OCI-LY7 (cell line): ENCODE measurements at regions not wholly inside any gene's neighbourhood (a gene's known extent, or its start where the extent isn't known, plus 50 kb on each side); places are given as distances from the start of the nearest gene placed in this dataset.

ENCODE experiments used
- BruUV-seq: library from RNA; stranded (reverse); fragments of 400-500 nt; replicated peaks from 2 replicates; lab custom pipeline; 2021; lab: Mats Ljungman, UMichigan
- CTCF ChIA-PET: fragments of 300-600 bp; sonication (Branson Sonifier 250); formaldehyde crosslinking; loops from one replicate; lab custom pipeline; 2022; ENCODE audit warnings: antibody characterized with exemption; ENCODE audit not compliant: unreplicated experiment; lab: Charles Lee
- POLR2A ChIA-PET: fragments of 300-600 bp; sonication (Branson Sonifier 250); formaldehyde crosslinking; loops from one replicate; lab custom pipeline; 2022; ENCODE audit warnings: antibody characterized with exemption; lab: Charles Lee
- DNase-seq: peaks from one replicate; pipeline ENCODE4 v3.0.0-alpha.2; 2015; ENCODE audit warnings: low spot score
- H2AFZ ChIP-seq: fragments of 200-600 bp; sonication (generic), shearing (Covaris generic); 2 replicates; pipeline ENCODE4 v1.6.1; 2014; ENCODE audit warnings: mild to moderate bottlenecking, antibody characterized with exemption, low read length, moderate library complexity
- H3K27ac ChIP-seq: fragments of 200-600 bp; sonication (generic); 2 replicates; pipeline ENCODE4 v1.5.1; 2014; ENCODE audit warnings: mixed run types, low read depth, mild to moderate bottlenecking, moderate library complexity, low read length, inconsistent platforms; ENCODE audit not compliant: poor library complexity, severe bottlenecking
- H3K36me3 ChIP-seq: fragments of 200-600 bp; sonication (generic); 2 replicates; pipeline ENCODE4 v1.6.1; 2014; ENCODE audit warnings: mild to moderate bottlenecking, antibody characterized with exemption, low read length, moderate library complexity, mixed read lengths; ENCODE audit not compliant: insufficient read depth
- H3K4me1 ChIP-seq: fragments of 200-600 bp; sonication (generic); 2 replicates; pipeline ENCODE4 v1.5.1; 2014; ENCODE audit warnings: mild to moderate bottlenecking, low read length; ENCODE audit not compliant: insufficient read depth, poor library complexity, severe bottlenecking
- H3K4me2 ChIP-seq: fragments of 200-600 bp; sonication (generic); 2 replicates; pipeline ENCODE4 v1.6.1; 2014; ENCODE audit warnings: mild to moderate bottlenecking, low read length
- H3K4me3 ChIP-seq: fragments of 200-600 bp; sonication (generic); 2 replicates; pipeline ENCODE4 v1.5.1; 2014; ENCODE audit warnings: mild to moderate bottlenecking, low read depth, low read length; ENCODE audit not compliant: poor library complexity, severe bottlenecking
- H3K79me2 ChIP-seq: fragments of 200-600 bp; sonication (generic); 2 replicates; pipeline ENCODE4 v1.6.1; 2016; ENCODE audit warnings: low read depth, mild to moderate bottlenecking, low read length, moderate library complexity, mixed read lengths; ENCODE audit not compliant: insufficient read depth
- H3K9me2 ChIP-seq: fragments of 200-600 bp; sonication (generic); 2 replicates; pipeline ENCODE4 v1.6.1; 2016; ENCODE audit warnings: mild to moderate bottlenecking, low read length, mixed read lengths; ENCODE audit not compliant: insufficient read depth
- H3K9me3 ChIP-seq: fragments of 200-600 bp; sonication (generic); 2 replicates; pipeline ENCODE4 v1.6.1; 2014; ENCODE audit warnings: mild to moderate bottlenecking, mixed run types, low read length, mixed read lengths
- H4K20me1 ChIP-seq: fragments of 200-600 bp; sonication (generic); 2 replicates; pipeline ENCODE4 v1.6.1; 2014; ENCODE audit warnings: mild to moderate bottlenecking, antibody characterized with exemption, low read length, moderate library complexity, mixed read lengths; ENCODE audit not compliant: insufficient read depth
- EZH2phosphoT487 ChIP-seq: fragments of 200-600 bp; sonication (generic); IDR thresholded peaks from 2 replicates; pipeline ENCODE4 v1.6.1; 2018; ENCODE audit warnings: low read depth, borderline replicate concordance, mild to moderate bottlenecking, mixed run types, antibody characterized with exemption, low read length, moderate library complexity, mixed read lengths
- intact Hi-C: fragments of 100-400 bp; cut with micrococcal nuclease; formaldehyde crosslinking; loops from one replicate; pipeline ENCODE4 v1.10.0; 2022; ENCODE audit not compliant: unreplicated experiment
- TF ChIP-seq, protein P1 (sequence below): fragments of 200-600 bp; sonication (generic); conservative IDR thresholded peaks from 2 replicates; pipeline ENCODE4 v1.5.1; 2014; ENCODE audit warnings: mild to moderate bottlenecking, antibody characterized with exemption, low read length, moderate library complexity, mixed read lengths

DNA sequence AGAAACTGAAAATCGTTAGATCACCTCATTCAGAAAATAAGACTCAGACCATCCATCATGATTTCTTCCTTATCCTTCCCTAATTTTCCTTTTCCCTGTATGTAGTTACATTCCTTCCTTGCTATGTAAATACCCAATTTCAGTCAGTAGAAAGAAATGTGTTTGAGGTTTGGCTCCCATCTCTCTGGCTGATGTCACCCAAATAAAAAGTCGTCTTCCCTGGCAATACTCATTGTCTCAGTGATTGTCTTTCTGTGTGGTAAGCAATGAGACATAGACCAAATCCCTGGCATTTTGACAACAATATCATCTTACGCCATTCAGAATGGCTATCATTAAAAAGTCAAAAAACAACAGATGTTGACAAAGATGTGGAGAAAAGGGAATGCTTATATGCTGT lies 303.9 kb upstream of the EDIL3 start:
- Histone ChIP-seq H3K27ac (no peak overlapping the region), H3K4me1 (no peaks in the 10 kb centered on the region), H3K79me2 (no peaks in the 10 kb centered on the region), H3K4me2 (no peak overlapping the region), H3K9me2 (no peaks in the 10 kb centered on the region), H3K36me3 (no peaks in the 10 kb centered on the region), H2AFZ (no peak overlapping the region), H4K20me1 (no peaks in the 10 kb centered on the region), H3K4me3 (no peak overlapping the region), H3K9me3 (no peaks in the 10 kb centered on the region)
- ChIA-PET CTCF (no interaction called here), POLR2A (no interaction called here)
- no peak for DNase-seq
- intact Hi-C loops: no loop called here
- no TSS peak for BruUV-seq
- no peak for TF ChIP-seq EZH2phosphoT487
- TF ChIP-seq, protein P1, sequence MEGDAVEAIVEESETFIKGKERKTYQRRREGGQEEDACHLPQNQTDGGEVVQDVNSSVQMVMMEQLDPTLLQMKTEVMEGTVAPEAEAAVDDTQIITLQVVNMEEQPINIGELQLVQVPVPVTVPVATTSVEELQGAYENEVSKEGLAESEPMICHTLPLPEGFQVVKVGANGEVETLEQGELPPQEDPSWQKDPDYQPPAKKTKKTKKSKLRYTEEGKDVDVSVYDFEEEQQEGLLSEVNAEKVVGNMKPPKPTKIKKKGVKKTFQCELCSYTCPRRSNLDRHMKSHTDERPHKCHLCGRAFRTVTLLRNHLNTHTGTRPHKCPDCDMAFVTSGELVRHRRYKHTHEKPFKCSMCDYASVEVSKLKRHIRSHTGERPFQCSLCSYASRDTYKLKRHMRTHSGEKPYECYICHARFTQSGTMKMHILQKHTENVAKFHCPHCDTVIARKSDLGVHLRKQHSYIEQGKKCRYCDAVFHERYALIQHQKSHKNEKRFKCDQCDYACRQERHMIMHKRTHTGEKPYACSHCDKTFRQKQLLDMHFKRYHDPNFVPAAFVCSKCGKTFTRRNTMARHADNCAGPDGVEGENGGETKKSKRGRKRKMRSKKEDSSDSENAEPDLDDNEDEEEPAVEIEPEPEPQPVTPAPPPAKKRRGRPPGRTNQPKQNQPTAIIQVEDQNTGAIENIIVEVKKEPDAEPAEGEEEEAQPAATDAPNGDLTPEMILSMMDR: no peak

DNA sequence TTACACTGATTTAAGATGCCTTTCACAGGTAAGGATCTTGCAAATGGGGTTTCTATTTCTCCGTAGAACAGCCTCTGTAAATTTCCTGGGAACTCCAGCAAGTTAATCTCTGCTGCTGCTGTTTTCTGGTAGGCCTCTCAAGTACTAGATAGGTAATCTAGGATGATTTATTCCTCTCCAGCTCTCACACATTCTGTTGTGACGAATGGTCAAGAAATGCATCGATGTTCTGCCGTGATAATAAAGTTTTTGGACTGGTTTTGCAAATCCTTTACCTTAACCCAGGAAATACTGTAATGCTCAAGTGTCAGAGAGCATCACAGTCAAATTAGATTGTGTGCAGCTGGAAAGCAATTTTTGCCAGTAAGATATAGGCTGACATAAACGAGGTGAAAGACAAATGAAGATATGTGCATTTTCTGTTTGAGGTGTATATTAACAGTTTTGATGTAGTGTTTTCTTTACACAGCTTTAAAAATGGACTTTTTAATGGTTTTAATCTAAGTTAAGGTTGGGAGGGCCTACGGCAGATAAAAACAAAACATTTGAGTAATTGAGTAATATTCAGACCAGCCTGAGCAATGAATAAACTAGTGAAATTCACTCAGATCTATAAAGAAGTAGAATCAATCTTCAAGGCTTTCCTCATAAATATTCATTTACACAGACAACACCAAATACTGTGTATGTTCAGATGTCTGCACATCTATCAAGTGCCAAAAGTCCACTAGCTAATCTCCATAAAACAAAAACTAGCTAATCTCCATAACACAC lies 300.6 kb upstream of the EDIL3 start:
- TF ChIP-seq, protein P1: no peak
- TF ChIP-seq EZH2phosphoT487: no peak
- no peak for DNase-seq
- H3K36me3 ChIP-seq: no peaks in the 10 kb centered on the region
- H3K79me2 ChIP-seq: no peaks in the 10 kb centered on the region
- ChIA-PET CTCF (no interaction called here), POLR2A (interaction anchor here (0.6 to 1.3 kb wide), 3 partner anchors 28 to 891 kb away, joined by 3 read pairs; no protein-coding TSS in a partner anchor)
- no peak overlapping the region for H2AFZ ChIP-seq
- H3K9me2 ChIP-seq: no peaks in the 10 kb centered on the region
- BruUV-seq: no TSS peak
- no peak overlapping the region for H3K27ac ChIP-seq
- intact Hi-C loops: no loop called here
- H3K4me3 ChIP-seq: no peak overlapping the region
- H3K9me3 ChIP-seq: no peaks in the 10 kb centered on the region
- no peaks in the 10 kb centered on the region for H4K20me1 ChIP-seq
- no peaks in the 10 kb centered on the region for H3K4me1 ChIP-seq
- H3K4me2 ChIP-seq: no peak overlapping the region

DNA sequence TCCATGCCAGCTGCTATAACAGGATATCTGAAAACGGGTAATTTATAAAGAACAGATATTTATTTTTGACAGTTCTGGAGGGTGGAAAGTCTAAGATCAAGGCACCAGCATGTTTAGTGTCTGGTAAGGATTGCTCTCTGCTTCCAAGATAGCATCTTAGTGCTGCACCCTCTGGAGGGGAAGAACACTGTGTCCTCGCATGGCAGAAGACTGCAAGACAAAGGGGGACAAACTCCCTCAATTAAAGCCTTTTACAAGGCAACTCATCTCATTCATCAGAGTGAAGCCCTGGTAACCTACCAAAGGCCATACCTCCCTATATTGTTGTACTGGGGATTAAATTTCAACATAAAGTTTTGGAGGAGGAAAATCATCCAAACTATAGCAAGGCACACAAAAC lies 298.9 kb upstream of the EDIL3 start:
- H3K4me3 ChIP-seq: no peak overlapping the region
- H3K4me2 ChIP-seq: no peak overlapping the region
- no peak for DNase-seq
- no peaks in the 10 kb centered on the region for H3K9me2 ChIP-seq
- no peaks in the 10 kb centered on the region for H3K79me2 ChIP-seq
- POLR2A ChIA-PET: no interaction called here
- H2AFZ ChIP-seq: no peak overlapping the region
- TF ChIP-seq, protein P1: no peak
- no peak for TF ChIP-seq EZH2phosphoT487
- H3K9me3 ChIP-seq: no peaks in the 10 kb centered on the region
- no peaks in the 10 kb centered on the region for H3K36me3 ChIP-seq
- H3K27ac ChIP-seq: no peak overlapping the region
- BruUV-seq: no TSS peak
- no peaks in the 10 kb centered on the region for H4K20me1 ChIP-seq
- no peaks in the 10 kb centered on the region for H3K4me1 ChIP-seq
- CTCF ChIA-PET: no interaction called here
- intact Hi-C loops: no loop called here
